BLaER1 (cell line): ENCODE measurements at regions not wholly inside any gene's neighbourhood (a gene's known extent, or its start where the extent isn't known, plus 50 kb on each side); places are given as distances from the start of the nearest gene placed in this dataset.

Experiments used
- H3K27ac ChIP-seq: shearing (Covaris generic); formaldehyde crosslinking; 2 replicates; pipeline ENCODE4 v1.8.1; 2022
- H3K27me3 ChIP-seq: shearing (Covaris generic); formaldehyde crosslinking; 2 replicates; pipeline ENCODE4 v1.8.1; 2022
- H3K36me3 ChIP-seq: shearing (Covaris generic); formaldehyde crosslinking; 2 replicates; pipeline ENCODE4 v1.8.1; 2022
- H3K4me1 ChIP-seq: shearing (Covaris generic); formaldehyde crosslinking; 2 replicates; pipeline ENCODE4 v1.8.1; 2022
- H3K4me2 ChIP-seq: shearing (Covaris generic); formaldehyde crosslinking; 2 replicates; pipeline ENCODE4 v1.8.1; 2022
- H3K4me3 ChIP-seq: shearing (Covaris generic); formaldehyde crosslinking; 2 replicates; pipeline ENCODE4 v1.8.1; 2022
- H3K9ac ChIP-seq: shearing (Covaris generic); formaldehyde crosslinking; 2 replicates; pipeline ENCODE4 v1.8.1; 2022
- H3K9me3 ChIP-seq: shearing (Covaris generic); formaldehyde crosslinking; 2 replicates; pipeline ENCODE4 v1.8.1; 2022
- H4K20me1 ChIP-seq: shearing (Covaris generic); formaldehyde crosslinking; 2 replicates; pipeline ENCODE4 v1.8.1; 2022
- Cebpa-rat ChIP-seq: shearing (Covaris generic); IDR thresholded peaks from 2 replicates; pipeline ENCODE4 v1.8.1; 2022

DNA sequence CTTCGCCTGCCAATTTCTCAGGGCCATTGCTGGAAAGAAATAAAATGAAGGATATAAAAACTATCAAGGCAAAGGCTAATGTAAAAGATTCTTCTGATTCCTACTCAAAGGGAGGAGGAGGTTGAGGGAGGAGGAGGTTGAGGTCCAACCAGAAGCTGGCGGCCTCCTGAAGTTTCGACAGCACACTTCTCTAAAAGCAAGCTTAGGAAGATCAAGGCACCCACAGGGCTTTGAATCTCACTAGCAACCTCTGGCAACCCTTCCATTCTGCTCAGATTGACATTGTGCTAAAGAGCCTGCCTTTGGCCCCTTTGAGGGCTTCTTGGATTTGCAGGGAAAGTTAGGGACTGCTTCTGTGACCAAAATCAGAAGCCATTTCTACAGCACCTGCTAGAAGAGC is 81.5 kb upstream of the TNRC6C start:
- H3K27me3 ChIP-seq, result peaks cover 30% of the 10 kb centered on the region
- peaks cover 27% of the 10 kb centered on the region for H4K20me1 ChIP-seq
- TF ChIP-seq Cebpa-rat, result no peak
- no peak overlapping the region for H3K27ac ChIP-seq
- H3K9me3 ChIP-seq, result peaks cover 20% of the 10 kb centered on the region
- H3K9ac ChIP-seq, result no peak overlapping the region
- H3K36me3 ChIP-seq, result no peaks in the 10 kb centered on the region
- H3K4me1 ChIP-seq, result peaks cover 31% of the 10 kb centered on the region
- H3K4me2 ChIP-seq, result no peak overlapping the region
- no peak overlapping the region for H3K4me3 ChIP-seq

DNA sequence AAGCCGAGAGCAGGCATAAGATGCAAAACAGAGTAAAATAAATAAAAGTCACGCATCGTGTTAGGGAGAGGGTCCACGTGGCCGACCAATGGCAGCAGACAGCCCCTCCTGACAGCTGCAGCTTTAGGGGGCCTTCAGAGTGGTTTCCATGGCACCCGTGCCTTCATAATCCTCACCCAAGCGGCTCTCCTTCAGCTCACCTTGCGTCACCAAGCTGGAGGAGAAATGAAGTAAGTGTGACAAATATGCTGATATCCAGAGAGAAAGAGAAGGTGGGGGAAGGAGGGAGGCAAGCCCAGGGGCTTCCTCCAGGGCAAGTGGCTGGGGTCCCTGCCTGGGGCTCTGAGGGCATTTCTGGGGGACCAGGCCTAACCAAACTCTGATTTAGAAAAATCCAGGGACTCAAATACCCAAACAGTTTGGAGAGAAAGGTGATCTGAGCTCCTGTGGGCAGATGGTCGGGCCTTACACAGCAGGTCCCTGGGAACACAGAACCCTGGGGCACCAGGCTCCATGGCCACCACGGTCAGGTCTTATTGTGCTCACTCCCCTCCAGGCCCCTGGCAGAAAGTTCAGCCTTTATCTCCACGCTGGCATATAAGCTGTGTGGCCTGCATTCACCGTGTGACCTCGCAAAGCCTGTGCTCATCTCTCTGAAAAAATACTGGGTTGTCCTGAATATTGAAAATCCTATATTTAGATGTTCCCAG is 80.7 kb upstream of the TNRC6C start:
- no peak overlapping the region for H3K4me3 ChIP-seq
- no peak for TF ChIP-seq Cebpa-rat
- H3K4me2 ChIP-seq, result no peak overlapping the region

DNA sequence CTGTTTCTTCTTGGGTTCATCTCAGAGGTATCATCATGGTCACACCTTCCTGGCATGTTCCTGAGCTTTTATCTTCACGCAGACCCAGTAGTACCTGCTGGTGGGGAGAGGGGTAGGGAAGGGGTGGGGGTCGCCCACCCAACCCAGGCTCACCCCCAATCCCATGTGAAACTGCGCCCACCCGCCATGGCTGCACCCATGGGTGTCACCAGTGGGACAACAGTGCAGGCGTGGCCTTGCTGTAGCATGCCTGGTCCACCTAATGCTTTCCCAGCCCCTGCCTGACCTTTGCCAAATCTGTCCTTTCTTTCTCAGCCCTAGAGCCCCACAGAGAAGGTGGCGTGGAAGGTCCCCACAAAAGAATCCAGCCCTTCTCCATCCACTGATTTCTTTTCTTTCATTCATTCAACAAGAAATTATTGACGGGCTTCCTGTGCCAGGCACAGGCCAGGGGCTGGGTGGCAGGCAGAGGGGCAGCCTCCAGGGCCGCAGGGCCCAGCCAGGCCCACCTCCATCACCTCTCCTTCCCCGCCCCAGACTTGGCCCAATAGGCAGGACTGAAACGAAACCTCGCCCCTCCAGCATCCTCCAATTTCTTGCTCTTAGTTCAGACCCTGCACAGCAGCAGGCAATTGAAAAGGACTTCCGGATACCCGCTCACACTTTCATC is 79.1 kb upstream of the TNRC6C start:
- peaks cover 20% of the 10 kb centered on the region for H3K9me3 ChIP-seq
- H3K9ac ChIP-seq, result no peak overlapping the region
- no peak for TF ChIP-seq Cebpa-rat
- no peak overlapping the region for H3K4me2 ChIP-seq
- no peak overlapping the region for H3K4me3 ChIP-seq
- H3K27ac ChIP-seq, result no peak overlapping the region
- peaks cover 53% of the 10 kb centered on the region for H3K4me1 ChIP-seq
- H3K27me3 ChIP-seq, result peaks cover 26% of the 10 kb centered on the region
- peaks cover 40% of the 10 kb centered on the region for H4K20me1 ChIP-seq
- H3K36me3 ChIP-seq, result no peaks in the 10 kb centered on the region

More for the DNA sequence above, 80.7 kb upstream of the TNRC6C start:
- Histone ChIP-seq H3K27me3 (peaks cover 30% of the 10 kb centered on the region), H3K27ac (no peak overlapping the region), H4K20me1 (peaks cover 35% of the 10 kb centered on the region), H3K9ac (no peak overlapping the region), H3K36me3 (no peaks in the 10 kb centered on the region), H3K4me1 (peaks cover 39% of the 10 kb centered on the region), H3K9me3 (peaks cover 20% of the 10 kb centered on the region)

DNA sequence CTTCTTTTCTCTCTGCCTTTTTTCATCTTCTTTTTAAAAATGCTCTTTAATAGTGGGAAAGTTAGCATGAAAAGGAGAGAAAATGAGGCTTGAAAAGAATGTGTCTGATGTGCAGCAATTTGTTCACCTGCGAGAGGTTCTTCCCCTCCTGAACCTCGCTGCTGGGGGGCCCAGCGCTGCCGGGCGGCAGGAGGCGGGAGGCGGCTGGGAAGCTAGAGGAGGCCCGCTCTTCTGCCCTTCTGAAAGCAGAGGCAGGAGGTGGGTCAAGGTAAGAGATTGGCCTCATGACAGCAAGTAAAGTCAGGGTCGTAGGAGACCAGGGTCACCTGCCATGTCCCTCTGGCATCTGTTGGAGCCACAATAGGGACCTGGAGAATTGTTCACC is 78.6 kb upstream of the TNRC6C start:
- Histone ChIP-seq H3K9ac (no peak overlapping the region), H3K4me1 (peaks cover 53% of the 10 kb centered on the region), H4K20me1 (peaks cover 40% of the 10 kb centered on the region), H3K9me3 (peaks cover 20% of the 10 kb centered on the region), H3K4me2 (peak overlapping the region; percentile 95; the same call in 1 of the 2 replicates), H3K36me3 (no peaks in the 10 kb centered on the region), H3K4me3 (no peak overlapping the region), H3K27ac (no peak overlapping the region), H3K27me3 (peaks cover 26% of the 10 kb centered on the region)
- TF ChIP-seq Cebpa-rat, result no peak

DNA sequence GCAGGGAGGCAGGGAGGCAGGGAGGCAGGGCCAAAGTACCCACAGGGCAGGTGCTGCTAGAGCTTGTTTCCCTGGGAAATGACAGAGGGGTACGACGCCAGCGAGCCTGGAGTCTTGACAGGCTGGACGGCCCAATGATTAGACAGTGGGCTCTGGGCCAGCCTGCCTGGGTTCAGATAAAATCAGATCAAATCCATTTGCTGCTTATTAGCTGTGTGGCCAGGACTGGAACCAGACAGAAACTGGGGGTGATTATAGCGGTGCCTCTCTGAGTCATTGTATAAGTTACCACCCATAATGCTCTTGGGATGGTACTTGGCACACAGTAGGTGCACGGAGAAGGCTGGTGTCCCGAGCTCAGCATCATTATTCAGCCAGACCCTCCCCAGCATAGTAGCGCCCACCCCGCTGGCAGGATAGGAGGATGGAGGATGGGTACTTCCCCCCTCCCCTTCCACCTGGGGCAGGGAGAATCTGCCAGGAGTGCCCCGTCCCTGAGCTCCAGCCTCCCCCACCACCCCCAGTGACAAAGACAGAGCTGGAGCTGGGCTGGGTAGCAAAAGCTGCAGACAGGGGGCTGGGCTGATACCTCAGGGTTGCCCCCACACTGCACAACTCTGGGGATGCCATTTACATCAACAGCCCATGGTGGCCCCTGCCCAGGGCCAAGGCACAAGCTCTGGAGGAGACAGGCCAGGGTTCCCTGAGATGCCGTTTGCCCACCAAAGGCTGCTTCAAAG is 77.6 kb upstream of the TNRC6C start:
- peaks cover 27% of the 10 kb centered on the region for H3K27me3 ChIP-seq
- peaks cover 47% of the 10 kb centered on the region for H3K4me1 ChIP-seq
- peak overlapping the region; percentile 95 for H3K4me2 ChIP-seq
- H4K20me1 ChIP-seq, result peaks cover 40% of the 10 kb centered on the region
- TF ChIP-seq Cebpa-rat, result no peak
- peaks cover 17% of the 10 kb centered on the region for H3K9me3 ChIP-seq
- no peak overlapping the region for H3K27ac ChIP-seq
- peak overlapping the region; percentile 46 for H3K4me3 ChIP-seq
- no peaks in the 10 kb centered on the region for H3K36me3 ChIP-seq
- no peak overlapping the region for H3K9ac ChIP-seq

DNA sequence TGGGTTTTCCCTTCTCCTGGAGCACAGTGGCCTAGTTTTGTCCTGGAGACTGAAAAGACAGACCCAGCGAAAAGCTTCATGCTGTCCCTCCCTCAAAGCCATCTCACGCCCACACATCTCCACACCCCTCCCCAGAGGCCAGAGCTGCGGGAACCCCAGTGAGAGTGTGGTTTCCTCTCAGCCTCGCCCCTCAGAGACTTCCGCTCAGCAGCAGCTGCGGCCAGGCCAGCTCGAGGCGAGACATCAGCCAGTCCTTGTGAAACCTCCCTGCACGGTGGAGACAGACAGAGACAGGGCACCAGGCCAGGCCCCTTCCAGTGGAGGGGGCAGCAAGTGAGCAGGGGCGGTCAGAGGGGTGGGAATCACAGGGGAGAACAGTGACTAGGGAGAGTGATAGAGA is 77.0 kb upstream of the TNRC6C start:
- H3K27ac ChIP-seq, result no peak overlapping the region
- H4K20me1 ChIP-seq, result peaks cover 44% of the 10 kb centered on the region
- peak; percentile 72; the same call in 1 of the 2 replicates for TF ChIP-seq Cebpa-rat
- peak overlapping the region; percentile 95 for H3K4me2 ChIP-seq
- no peak overlapping the region for H3K9ac ChIP-seq
- no peaks in the 10 kb centered on the region for H3K36me3 ChIP-seq
- peak overlapping the region; percentile 46 for H3K4me3 ChIP-seq
- peaks cover 10% of the 10 kb centered on the region for H3K9me3 ChIP-seq
- H3K27me3 ChIP-seq, result peaks cover 33% of the 10 kb centered on the region
- H3K4me1 ChIP-seq, result peaks cover 50% of the 10 kb centered on the region

DNA sequence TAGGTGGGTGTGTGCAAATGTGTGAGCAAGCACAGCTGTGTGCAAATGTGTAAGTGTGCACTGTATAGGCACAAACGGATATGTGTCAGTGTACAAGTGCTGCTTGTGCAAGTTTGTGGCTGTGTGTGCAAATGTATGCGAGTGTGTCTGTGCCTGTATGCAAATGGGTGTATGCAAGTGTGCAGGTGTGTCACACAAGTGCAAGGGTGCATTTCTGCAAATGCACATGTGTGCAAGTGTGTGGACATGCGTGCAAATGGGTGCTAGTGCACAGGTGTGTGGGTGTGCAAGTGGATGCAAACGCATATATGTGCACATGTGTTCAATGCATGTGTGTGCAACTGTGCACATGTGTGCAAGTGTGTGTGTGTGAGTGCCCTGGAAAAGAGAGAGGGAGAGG is 76.5 kb upstream of the TNRC6C start:
- H3K27ac ChIP-seq, result no peak overlapping the region
- TF ChIP-seq Cebpa-rat, result no peak

DNA sequence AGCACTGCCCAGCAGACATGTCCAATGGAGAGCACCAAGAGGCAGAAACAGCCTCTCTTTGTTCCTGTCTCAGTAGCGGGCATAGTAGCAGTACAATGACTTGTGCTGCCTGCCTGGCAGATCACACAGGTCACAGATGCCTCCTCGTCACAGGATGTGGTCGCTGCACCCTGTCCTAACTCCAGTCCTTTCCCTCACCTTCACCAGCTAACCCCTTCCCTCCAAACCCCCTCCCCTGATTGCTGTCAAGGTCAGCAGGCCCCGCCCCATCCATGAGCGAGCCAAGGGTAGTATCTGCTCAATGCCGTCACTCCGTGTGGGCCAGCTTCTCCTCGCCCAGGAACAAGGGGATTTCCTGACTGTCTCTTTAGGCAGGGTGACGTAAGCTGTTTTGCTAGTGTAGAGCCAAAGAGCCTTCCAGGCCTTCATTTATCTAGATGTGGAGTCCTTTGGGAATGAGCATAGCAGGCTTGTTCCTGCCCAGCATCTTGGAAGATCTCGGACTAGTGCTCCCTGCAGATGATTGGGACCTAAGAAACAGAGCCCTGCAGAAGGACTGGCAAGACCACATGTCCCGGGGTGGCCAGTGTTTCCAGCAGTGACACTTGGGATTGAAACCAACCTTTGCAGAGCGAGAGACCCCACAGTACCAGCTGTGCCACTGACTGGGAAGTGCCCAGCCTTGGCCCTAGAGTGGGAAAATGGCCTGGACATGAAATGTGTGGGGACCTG is 75.9 kb upstream of the TNRC6C start:
- Histone ChIP-seq H3K4me2 (peak overlapping the region; percentile 95), H3K9ac (no peak overlapping the region; the same call in 1 of the 2 replicates)

More for the DNA sequence above, 76.5 kb upstream of the TNRC6C start:
- Histone ChIP-seq H3K9ac (no peak overlapping the region), H3K4me1 (peaks cover 55% of the 10 kb centered on the region), H3K4me2 (peak overlapping the region; percentile 95), H3K9me3 (peaks cover 5% of the 10 kb centered on the region; the same call in 1 of the 2 replicates), H3K4me3 (peak overlapping the region; percentile 21; the same call in 1 of the 2 replicates), H3K27me3 (peaks cover 38% of the 10 kb centered on the region), H4K20me1 (peaks cover 49% of the 10 kb centered on the region), H3K36me3 (no peaks in the 10 kb centered on the region)

DNA sequence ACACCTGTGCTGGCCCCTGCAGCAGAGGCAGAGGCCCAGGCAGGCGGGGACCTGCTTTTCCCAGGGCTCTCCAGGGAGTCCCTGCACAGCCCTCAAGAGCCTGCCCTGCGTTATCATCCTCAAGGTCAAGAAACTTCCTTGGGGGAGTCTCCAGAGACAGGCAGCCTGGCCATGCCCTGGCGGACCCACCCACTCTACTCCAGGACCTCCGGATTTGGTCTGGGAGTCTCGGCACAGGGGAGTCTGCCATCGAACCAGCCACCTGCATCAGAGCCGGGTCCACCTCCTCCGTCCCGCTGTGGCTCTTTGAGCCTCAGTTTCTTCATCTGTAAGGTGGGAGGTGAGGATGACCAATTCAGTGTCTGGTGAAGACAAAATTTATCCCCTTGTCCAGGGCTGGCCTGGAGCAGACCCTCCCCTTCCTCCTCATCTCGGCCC is 75.3 kb upstream of the TNRC6C start:
- Histone ChIP-seq H3K27ac (no peak overlapping the region), H3K27me3 (peaks cover 37% of the 10 kb centered on the region), H3K9ac (no peak overlapping the region), H3K9me3 (no peaks in the 10 kb centered on the region), H3K4me3 (no peak overlapping the region), H3K36me3 (no peaks in the 10 kb centered on the region), H3K4me1 (peaks cover 66% of the 10 kb centered on the region), H4K20me1 (peaks cover 49% of the 10 kb centered on the region), H3K4me2 (peak overlapping the region; percentile 95)
- TF ChIP-seq Cebpa-rat, result no peak

More for the DNA sequence above, 75.9 kb upstream of the TNRC6C start:
- Histone ChIP-seq H4K20me1 (peaks cover 49% of the 10 kb centered on the region), H3K9me3 (no peaks in the 10 kb centered on the region), H3K4me1 (peaks cover 61% of the 10 kb centered on the region), H3K4me3 (peak overlapping the region; percentile 21; the same call in 1 of the 2 replicates), H3K27ac (no peak overlapping the region), H3K27me3 (peaks cover 39% of the 10 kb centered on the region), H3K36me3 (no peaks in the 10 kb centered on the region)
- TF ChIP-seq Cebpa-rat, result no peak
